Right atrium auricular region (tissue), 2 donors: ENCODE measurements at regions not wholly inside any gene's neighbourhood (a gene's known extent, or its start where the extent isn't known, plus 50 kb on each side); places are given as distances from the start of the nearest gene placed in this dataset.

ENCODE experiments used
- DNase-seq: peaks from one replicate; pipeline ENCODE4 v3.0.0-alpha.2; 2019; ENCODE audit warnings: low spot score
- H3K27ac ChIP-seq, 2 donors: fragments of 200-600 bp; sonication (generic); 1 replicate in 1 of 2; 2 replicates in 1 of 2; pipeline ENCODE4 v1.5.1; 2016 to 2019
- H3K27me3 ChIP-seq, 2 donors: fragments of 200-600 bp; sonication (generic); one replicate each; pipeline versions ENCODE4 v1.5.1 to v1.6.0; 2017 to 2019
- H3K36me3 ChIP-seq: fragments of 200-600 bp; sonication (generic); one replicate; pipeline ENCODE4 v1.5.1; 2016
- H3K4me1 ChIP-seq, 2 donors: fragments of 200-600 bp; sonication (generic); one replicate each; pipeline versions ENCODE4 v1.5.1 to v1.6.0; 2017 to 2019
- H3K4me3 ChIP-seq, 2 donors: fragments of 200-600 bp; sonication (generic); 1 replicate in 1 of 2; 2 replicates in 1 of 2; pipeline ENCODE4 v1.5.1; 2017 to 2019; ENCODE audit warnings: mild to moderate bottlenecking in 1 of 2, moderate library complexity in 1 of 2
- H3K9me3 ChIP-seq, 2 donors: fragments of 200-600 bp; sonication (generic); one replicate each; pipeline ENCODE4 v1.5.1; 2019
- TF ChIP-seq, protein P1 (sequence below), 2 donors: fragments of 200-600 bp; sonication (generic); IDR thresholded peaks; one replicate each; pipeline ENCODE4 v1.5.1; 2019; ENCODE audit warnings: antibody characterized with exemption in 2 of 2

DNA sequence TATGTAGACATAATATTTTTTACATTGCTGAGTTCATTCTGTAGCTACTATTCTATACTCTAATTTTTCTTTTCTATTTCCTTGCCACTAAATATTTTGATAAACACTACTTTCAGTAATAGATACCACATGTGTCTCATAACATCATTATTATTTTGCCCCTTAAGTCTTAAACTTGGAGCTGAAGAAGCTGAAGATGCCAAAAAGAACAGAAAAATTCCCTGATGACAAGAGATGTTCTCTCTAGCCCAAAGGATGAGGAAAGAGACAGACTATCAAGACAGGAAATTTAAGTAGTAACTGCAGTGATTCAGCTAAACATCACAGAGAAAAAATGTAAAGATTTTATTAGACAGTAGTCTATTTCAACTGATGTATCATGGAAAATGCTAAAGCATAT, 322.0 kb upstream of the KLHL1 start:
- Histone ChIP-seq H3K27me3 (no peaks in the 10 kb centered on the region), H3K27ac (no peak overlapping the region), H3K4me1 (no peaks in the 10 kb centered on the region), H3K9me3 (no peaks in the 10 kb centered on the region), H3K36me3 (no peaks in the 10 kb centered on the region), H3K4me3 (no peak overlapping the region)
- TF ChIP-seq, protein P1, sequence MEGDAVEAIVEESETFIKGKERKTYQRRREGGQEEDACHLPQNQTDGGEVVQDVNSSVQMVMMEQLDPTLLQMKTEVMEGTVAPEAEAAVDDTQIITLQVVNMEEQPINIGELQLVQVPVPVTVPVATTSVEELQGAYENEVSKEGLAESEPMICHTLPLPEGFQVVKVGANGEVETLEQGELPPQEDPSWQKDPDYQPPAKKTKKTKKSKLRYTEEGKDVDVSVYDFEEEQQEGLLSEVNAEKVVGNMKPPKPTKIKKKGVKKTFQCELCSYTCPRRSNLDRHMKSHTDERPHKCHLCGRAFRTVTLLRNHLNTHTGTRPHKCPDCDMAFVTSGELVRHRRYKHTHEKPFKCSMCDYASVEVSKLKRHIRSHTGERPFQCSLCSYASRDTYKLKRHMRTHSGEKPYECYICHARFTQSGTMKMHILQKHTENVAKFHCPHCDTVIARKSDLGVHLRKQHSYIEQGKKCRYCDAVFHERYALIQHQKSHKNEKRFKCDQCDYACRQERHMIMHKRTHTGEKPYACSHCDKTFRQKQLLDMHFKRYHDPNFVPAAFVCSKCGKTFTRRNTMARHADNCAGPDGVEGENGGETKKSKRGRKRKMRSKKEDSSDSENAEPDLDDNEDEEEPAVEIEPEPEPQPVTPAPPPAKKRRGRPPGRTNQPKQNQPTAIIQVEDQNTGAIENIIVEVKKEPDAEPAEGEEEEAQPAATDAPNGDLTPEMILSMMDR (IDR thresholded peaks at IDR 0.05) = no peak
- no peak for DNase-seq

DNA sequence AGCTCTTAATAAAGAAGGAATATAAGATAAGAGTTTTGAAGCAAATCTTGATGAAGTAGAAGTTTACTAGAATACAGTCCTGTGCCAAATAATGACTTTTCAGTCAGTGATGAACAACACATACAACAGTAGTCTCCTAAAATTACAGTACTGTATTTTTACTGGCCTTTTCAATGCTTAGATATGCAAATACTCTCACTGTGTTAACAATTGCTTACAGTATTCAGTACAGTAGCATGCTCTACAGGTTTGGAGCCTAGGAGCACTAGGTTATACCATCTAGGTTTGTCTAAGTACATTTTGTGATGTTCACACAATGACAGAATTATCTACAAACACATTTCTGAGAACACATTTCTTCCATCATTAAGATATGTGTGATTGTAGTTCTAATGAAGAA, 316.7 kb upstream of the KLHL1 start:
- DNase-seq = no peak
- H3K4me1 ChIP-seq = no peaks in the 10 kb centered on the region
- TF ChIP-seq, protein P1 (IDR thresholded peaks at IDR 0.05) = no peak
- H3K36me3 ChIP-seq = no peaks in the 10 kb centered on the region
- H3K4me3 ChIP-seq = no peak overlapping the region
- H3K27me3 ChIP-seq = no peaks in the 10 kb centered on the region
- H3K9me3 ChIP-seq = no peaks in the 10 kb centered on the region
- no peak overlapping the region for H3K27ac ChIP-seq

DNA sequence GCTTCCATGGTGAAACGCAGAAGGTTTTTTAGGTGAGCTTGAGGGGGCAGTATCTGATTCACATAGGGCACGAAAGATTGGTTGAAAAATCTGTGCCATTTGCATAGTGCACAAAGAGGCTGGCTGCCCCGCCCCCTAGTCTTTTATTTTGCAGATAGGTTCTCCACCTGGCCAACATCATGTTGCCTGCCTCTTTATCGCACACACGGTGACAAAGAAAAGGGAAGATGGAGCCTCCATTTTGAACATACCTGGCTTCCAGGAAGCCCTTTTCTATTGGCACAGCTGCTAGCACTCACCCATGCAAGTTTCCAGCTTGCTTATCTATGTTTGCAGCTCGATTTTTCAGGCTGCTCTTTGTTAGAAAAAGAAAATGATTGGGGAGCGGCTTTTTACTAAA, 316.2 kb upstream of the KLHL1 start:
- Histone ChIP-seq H3K4me3 (no peak overlapping the region), H3K27me3 (no peaks in the 10 kb centered on the region), H3K27ac (no peak overlapping the region), H3K4me1 (no peaks in the 10 kb centered on the region), H3K36me3 (no peaks in the 10 kb centered on the region), H3K9me3 (no peaks in the 10 kb centered on the region)
- TF ChIP-seq, protein P1 (IDR thresholded peaks at IDR 0.05) = no peak
- DNase-seq = no peak

DNA sequence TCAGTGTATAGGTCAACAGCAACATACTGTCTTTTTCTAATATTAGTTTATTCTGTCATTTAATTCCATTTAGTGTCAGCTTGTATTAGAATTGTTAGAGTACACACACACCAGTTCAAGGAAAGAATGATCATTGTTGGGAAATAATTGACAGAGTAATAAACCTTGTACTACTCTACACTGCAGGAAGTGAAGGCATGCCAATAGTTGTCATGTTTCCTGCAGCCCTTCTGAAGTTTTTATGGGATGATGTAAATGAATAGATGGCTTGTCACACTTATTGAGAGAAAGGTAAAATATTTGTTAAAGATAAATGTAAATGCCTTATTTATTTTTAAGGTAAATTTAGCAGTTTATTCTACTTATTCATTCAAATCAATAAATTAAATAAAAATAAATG, 306.9 kb upstream of the KLHL1 start:
- Histone ChIP-seq H3K27ac (no peak overlapping the region), H3K9me3 (no peaks in the 10 kb centered on the region), H3K36me3 (no peaks in the 10 kb centered on the region), H3K27me3 (no peaks in the 10 kb centered on the region), H3K4me3 (no peak overlapping the region), H3K4me1 (no peaks in the 10 kb centered on the region)
- DNase-seq = no peak
- TF ChIP-seq, protein P1 (IDR thresholded peaks at IDR 0.05) = no peak

DNA sequence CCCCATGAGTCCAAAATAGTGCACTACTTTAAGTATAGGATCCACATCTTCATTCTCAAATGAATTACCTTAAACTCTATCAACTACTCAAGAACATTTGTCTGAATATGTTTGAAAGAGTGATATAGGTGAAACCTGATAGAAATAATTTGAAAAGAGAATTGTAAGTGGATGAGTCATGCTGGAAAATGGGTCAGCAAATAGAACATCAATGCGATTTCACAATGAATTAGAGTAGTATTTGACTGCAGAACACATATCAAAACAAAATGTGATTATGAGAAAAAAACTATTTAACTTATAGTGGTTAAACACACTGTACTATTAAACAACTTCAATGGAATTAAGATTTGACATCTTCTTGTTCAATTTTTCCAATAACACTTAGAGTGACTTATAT, 300.6 kb upstream of the KLHL1 start:
- Histone ChIP-seq H3K4me3 (no peak overlapping the region), H3K27me3 (no peaks in the 10 kb centered on the region), H3K36me3 (no peaks in the 10 kb centered on the region), H3K27ac (no peak overlapping the region), H3K9me3 (no peaks in the 10 kb centered on the region), H3K4me1 (no peaks in the 10 kb centered on the region)
- DNase-seq = no peak
- TF ChIP-seq, protein P1 (IDR thresholded peaks at IDR 0.05) = no peak

DNA sequence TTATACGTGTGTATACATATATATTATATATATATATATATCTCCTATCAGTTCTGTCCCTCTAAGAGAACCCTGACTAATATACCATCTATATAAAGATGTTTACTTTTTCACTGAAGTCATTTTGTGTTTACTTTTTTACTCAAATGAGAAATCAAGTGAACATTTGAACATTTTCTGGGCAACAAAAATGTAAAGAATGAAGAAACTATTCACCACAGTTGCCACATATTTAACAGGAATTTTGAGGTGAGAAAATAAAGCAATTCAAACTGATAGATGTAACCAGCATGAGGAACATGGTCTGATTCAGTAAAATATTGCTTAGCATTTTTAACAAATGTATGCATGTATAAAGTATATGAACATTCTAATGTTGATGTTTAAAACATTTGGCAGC, 299.2 kb upstream of the KLHL1 start:
- TF ChIP-seq, protein P1 (IDR thresholded peaks at IDR 0.05) = no peak
- Histone ChIP-seq H3K4me3 (no peak overlapping the region), H3K36me3 (no peaks in the 10 kb centered on the region)

More for the DNA sequence above, 299.2 kb upstream of the KLHL1 start:
- H3K9me3 ChIP-seq = no peaks in the 10 kb centered on the region
- DNase-seq = no peak
- H3K27me3 ChIP-seq = no peaks in the 10 kb centered on the region
- H3K27ac ChIP-seq = no peak overlapping the region
- no peaks in the 10 kb centered on the region for H3K4me1 ChIP-seq
